ENCODE measurements at regions not wholly inside any gene's neighbourhood (a gene's known extent, or its start where the extent isn't known, plus 50 kb on each side); places are given as distances from the start of the nearest gene placed in this dataset.
"Not testable (repeated sequence)": the region's sequence is repeated elsewhere in the genome, so short reads cannot be mapped to it uniquely, and the experiment has no call there.

- no peak for DNase-seq
Measured at GRCh38 chr3:95508124-95508523, 1306.3 kb upstream of the EPHA6 start.

GRCh38 chr3:95511828-95512227 is 1302.6 kb upstream of the EPHA6 start:
- DNase-seq, result no peak

GRCh38 chr3:95514260-95514659 is 1300.1 kb upstream of the EPHA6 start:
- DNase-seq, result no peak

GRCh38 chr3:95521396-95521795 is 1293.0 kb upstream of the EPHA6 start:
- no peak for DNase-seq

- DNase-seq, result no peak
Measured at GRCh38 chr3:95522449-95522848, 1291.9 kb upstream of the EPHA6 start.

GRCh38 chr3:95539950-95540483 is 1274.4 kb upstream of the EPHA6 start:
- no peak for DNase-seq

- DNase-seq, result no peak
Measured at GRCh38 chr3:95565502-95565901, 1248.9 kb upstream of the EPHA6 start.

GRCh38 chr3:95567346-95567745 is 1247.0 kb upstream of the EPHA6 start:
- no peak for DNase-seq

- no peak for DNase-seq
Measured at GRCh38 chr3:95586754-95587153, 1227.6 kb upstream of the EPHA6 start.

- DNase-seq, result not testable (repeated sequence)
Measured at GRCh38 chr3:95587641-95588040, 1226.8 kb upstream of the EPHA6 start.

GRCh38 chr3:95588473-95588872 is 1225.9 kb upstream of the EPHA6 start:
- no peak for DNase-seq

- no peak for DNase-seq
Measured at GRCh38 chr3:95595416-95596075, 1218.8 kb upstream of the EPHA6 start.

GRCh38 chr3:95607926-95608325 is 1206.5 kb upstream of the EPHA6 start:
- DNase-seq, result no peak

- no peak for DNase-seq
Measured at GRCh38 chr3:95609411-95609810, 1205.0 kb upstream of the EPHA6 start.

- no peak for DNase-seq
Measured at GRCh38 chr3:95612611-95613010, 1201.8 kb upstream of the EPHA6 start.

- no peak for DNase-seq
Measured at GRCh38 chr3:95613993-95614392, 1200.4 kb upstream of the EPHA6 start.

- no peak for DNase-seq
Measured at GRCh38 chr3:95615592-95616310, 1198.6 kb upstream of the EPHA6 start.

GRCh38 chr3:95626107-95626506 is 1188.3 kb upstream of the EPHA6 start:
- DNase-seq, result no peak

GRCh38 chr3:95627293-95627692 is 1187.1 kb upstream of the EPHA6 start:
- DNase-seq, result no peak

GRCh38 chr3:95627697-95628096 is 1186.7 kb upstream of the EPHA6 start:
- no peak for DNase-seq

GRCh38 chr3:95629802-95630201 is 1184.6 kb upstream of the EPHA6 start:
- no peak for DNase-seq

- DNase-seq, result no peak
Measured at GRCh38 chr3:95645291-95645690, 1169.1 kb upstream of the EPHA6 start.

GRCh38 chr3:95654570-95655362 is 1159.6 kb upstream of the EPHA6 start:
- DNase-seq, result no peak

Measured in right kidney (tissue), 1 donor.